ENCODE measurements at regions not wholly inside any gene's neighbourhood (a gene's known extent, or its start where the extent isn't known, plus 50 kb on each side); places are given as distances from the start of the nearest gene placed in this dataset.
A peak's percentile ranks its signal among the peaks of the same experiment; 100 is the strongest.

- no peak for ATAC-seq
- TF ChIP-seq POLR2A (IDR thresholded peaks at IDR 0.05) (no peak), CTCF (IDR thresholded peaks at IDR 0.05) (no peak)
- intact Hi-C loops (cut with DNase I) = no loop called here
- Histone ChIP-seq H3K36me3 (replicated peaks in 1 of 2; ENCODE audit: insufficient read depth in 1 of 2, low read depth in 2 of 2) (no peaks in the 10 kb centered on the region), H3K4me3 (no peak overlapping the region), H3K9me3 (no peaks in the 10 kb centered on the region), H3K4me1 (no peaks in the 10 kb centered on the region), H3K27me3 (no peaks in the 10 kb centered on the region), H3K27ac (no peak overlapping the region)
- WGBS, 2 donors = 39 to 50% methylated on average over 4 of the region's 4 CpGs
- no peak for DNase-seq
Measured at GRCh38 chr10:25849988-25850387, 84.0 kb upstream of the MYO3A start.

- 46 to 51% methylated on average over 7 of the region's 7 CpGs for WGBS, 2 donors
- DNase-seq = no peak
Measured at GRCh38 chr10:25851548-25851947, 82.5 kb upstream of the MYO3A start.

GRCh38 chr10:25852364-25852941, 81.6 kb upstream of the MYO3A start:
- no peak for DNase-seq
- intact Hi-C loops (cut with DNase I) = no loop called here
- no peak overlapping the region for H3K27ac ChIP-seq
- TF ChIP-seq CTCF (IDR thresholded peaks at IDR 0.05) (no peak), POLR2A (IDR thresholded peaks at IDR 0.05) (no peak)
- H3K27me3 ChIP-seq = no peaks in the 10 kb centered on the region
- no peak overlapping the region for H3K4me3 ChIP-seq
- H3K36me3 ChIP-seq (replicated peaks in 1 of 2; ENCODE audit: insufficient read depth in 1 of 2, low read depth in 2 of 2) = no peaks in the 10 kb centered on the region
- WGBS, 2 donors = 34 to 45% methylated on average over 8 of the region's 8 CpGs
- ATAC-seq = no peak
- H3K4me1 ChIP-seq = no peaks in the 10 kb centered on the region
- H3K9me3 ChIP-seq = no peaks in the 10 kb centered on the region

More at GRCh38 chr10:25851548-25851947, 82.5 kb upstream of the MYO3A start:
- Histone ChIP-seq H3K4me1 (no peaks in the 10 kb centered on the region), H3K36me3 (replicated peaks in 1 of 2; ENCODE audit: insufficient read depth in 1 of 2, low read depth in 2 of 2) (no peaks in the 10 kb centered on the region), H3K9me3 (no peaks in the 10 kb centered on the region), H3K27me3 (no peaks in the 10 kb centered on the region), H3K27ac (no peak overlapping the region), H3K4me3 (no peak overlapping the region)
- TF ChIP-seq POLR2A (IDR thresholded peaks at IDR 0.05) = no peak
- TF ChIP-seq CTCF (IDR thresholded peaks at IDR 0.05) = no peak
- ATAC-seq = no peak
- intact Hi-C loops (cut with DNase I) = no loop called here

GRCh38 chr10:25858076-25858475, 76.0 kb upstream of the MYO3A start:
- Histone ChIP-seq H3K36me3 (replicated peaks in 1 of 2; ENCODE audit: insufficient read depth in 1 of 2, low read depth in 2 of 2) (no peaks in the 10 kb centered on the region), H3K4me3 (no peak overlapping the region), H3K27me3 (no peaks in the 10 kb centered on the region), H3K4me1 (no peaks in the 10 kb centered on the region), H3K27ac (no peak overlapping the region), H3K9me3 (no peaks in the 10 kb centered on the region)
- DNase-seq = no peak
- TF ChIP-seq CTCF (IDR thresholded peaks at IDR 0.05) (no peak), POLR2A (IDR thresholded peaks at IDR 0.05) (no peak)
- ATAC-seq = no peak
- 58 to 59% methylated on average over 3 of the region's 3 CpGs for WGBS, 2 donors
- intact Hi-C loops (cut with DNase I) = no loop called here

- Histone ChIP-seq H3K4me1 (no peaks in the 10 kb centered on the region), H3K27ac (peak overlapping the region in 1 of 4 donors; percentile 18), H3K27me3 (no peaks in the 10 kb centered on the region), H3K4me3 (no peak overlapping the region), H3K9me3 (no peaks in the 10 kb centered on the region), H3K36me3 (replicated peaks in 1 of 2; ENCODE audit: insufficient read depth in 1 of 2, low read depth in 2 of 2) (no peaks in the 10 kb centered on the region)
- no peak for TF ChIP-seq POLR2A (IDR thresholded peaks at IDR 0.05)
- TF ChIP-seq CTCF (IDR thresholded peaks at IDR 0.05) = no peak
- DNase-seq (no peak), ATAC-seq (no peak)
- intact Hi-C loops (cut with DNase I) = no loop called here
Measured at GRCh38 chr10:25865267-25865666, 68.8 kb upstream of the MYO3A start.
